HG03571 (cell line): ENCODE measurements at regions not wholly inside any gene's neighbourhood (a gene's known extent, or its start where the extent isn't known, plus 50 kb on each side); places are given as distances from the start of the nearest gene placed in this dataset.
"Not testable (repeated sequence)": the region's sequence is repeated elsewhere in the genome, so short reads cannot be mapped to it uniquely, and the experiment has no call there.

Experiments used
- ATAC-seq: cut with Tn5 transposase; IDR thresholded peaks from one replicate; pipeline ENCODE4 v1.9.1; 2021; ENCODE audit not compliant: unreplicated experiment

- no peak for ATAC-seq
Measured at GRCh38 chr7:68748934-68749900, 849.1 kb upstream of the AUTS2 start.

GRCh38 chr7:68752485-68753178 lies 845.6 kb upstream of the AUTS2 start:
- ATAC-seq: no peak

- ATAC-seq: no peak
Measured at GRCh38 chr7:68754414-68754813, 843.9 kb upstream of the AUTS2 start.

- no peak for ATAC-seq
Measured at GRCh38 chr7:68756986-68757495, 841.2 kb upstream of the AUTS2 start.

GRCh38 chr7:68760556-68760955 lies 837.7 kb upstream of the AUTS2 start:
- no peak for ATAC-seq

- ATAC-seq: no peak
Measured at GRCh38 chr7:68767462-68767861, 830.8 kb upstream of the AUTS2 start.

- no peak for ATAC-seq
Measured at GRCh38 chr7:68770649-68771048, 827.6 kb upstream of the AUTS2 start.

GRCh38 chr7:68776326-68776725 lies 821.9 kb upstream of the AUTS2 start:
- no peak for ATAC-seq

- no peak for ATAC-seq
Measured at GRCh38 chr7:68783684-68784083, 814.6 kb upstream of the AUTS2 start.

GRCh38 chr7:68785036-68785435 lies 813.2 kb upstream of the AUTS2 start:
- ATAC-seq: no peak

- no peak for ATAC-seq
Measured at GRCh38 chr7:68787566-68787965, 810.7 kb upstream of the AUTS2 start.

- ATAC-seq: not testable (repeated sequence)
Measured at GRCh38 chr7:68788529-68788928, 809.7 kb upstream of the AUTS2 start.

GRCh38 chr7:68789597-68789996 lies 808.7 kb upstream of the AUTS2 start:
- ATAC-seq: no peak

GRCh38 chr7:68792351-68792750 lies 805.9 kb upstream of the AUTS2 start:
- no peak for ATAC-seq

GRCh38 chr7:68793513-68793912 lies 804.8 kb upstream of the AUTS2 start:
- ATAC-seq: no peak

- ATAC-seq: no peak
Measured at GRCh38 chr7:68800316-68800715, 798.0 kb upstream of the AUTS2 start.

- no peak for ATAC-seq
Measured at GRCh38 chr7:68805159-68805558, 793.1 kb upstream of the AUTS2 start.

- no peak for ATAC-seq
Measured at GRCh38 chr7:68807666-68808065, 790.6 kb upstream of the AUTS2 start.

GRCh38 chr7:68813551-68814080 lies 784.7 kb upstream of the AUTS2 start:
- no peak for ATAC-seq

GRCh38 chr7:68816491-68816890 lies 781.8 kb upstream of the AUTS2 start:
- no peak for ATAC-seq

- no peak for ATAC-seq
Measured at GRCh38 chr7:68820321-68820720, 778.0 kb upstream of the AUTS2 start.

- no peak for ATAC-seq
Measured at GRCh38 chr7:68821846-68822245, 776.4 kb upstream of the AUTS2 start.
